Left renal cortex interstitium (tissue), 4 donors: ENCODE measurements at regions not wholly inside any gene's neighbourhood (a gene's known extent, or its start where the extent isn't known, plus 50 kb on each side); places are given as distances from the start of the nearest gene placed in this dataset.

Experiments
- DNase-seq, 4 donors: peaks; one replicate each; pipeline ENCODE4 v3.0.0-alpha.2; 2013; ENCODE audit warnings: low read depth in 4 of 4, low spot score in 2 of 4, missing footprints in 1 of 4

- no peak for DNase-seq
These were observed 1229.2 kb upstream of the CADM2 start for GRCh38 chr3:83729576-83729975.

GRCh38 chr3:83734656-83735055 is 1224.1 kb upstream of the CADM2 start:
- DNase-seq, result no peak

GRCh38 chr3:83738202-83738601 is 1220.6 kb upstream of the CADM2 start:
- DNase-seq, result no peak

- no peak for DNase-seq
These were observed 1218.3 kb upstream of the CADM2 start for GRCh38 chr3:83740504-83740903.

- no peak for DNase-seq
These were observed 1192.8 kb upstream of the CADM2 start for GRCh38 chr3:83765956-83766355.

- DNase-seq, result no peak
These were observed 1188.8 kb upstream of the CADM2 start for GRCh38 chr3:83769791-83770663.

- no peak for DNase-seq
These were observed 1188.0 kb upstream of the CADM2 start for GRCh38 chr3:83770664-83771402.

- no peak for DNase-seq
These were observed 1156.0 kb upstream of the CADM2 start for GRCh38 chr3:83802801-83803200.

GRCh38 chr3:83807511-83807910 is 1151.3 kb upstream of the CADM2 start:
- no peak for DNase-seq

- DNase-seq, result no peak
These were observed 1145.6 kb upstream of the CADM2 start for GRCh38 chr3:83813176-83813575.

GRCh38 chr3:83816653-83817052 is 1142.1 kb upstream of the CADM2 start:
- DNase-seq, result no peak

GRCh38 chr3:83821506-83821905 is 1137.3 kb upstream of the CADM2 start:
- no peak for DNase-seq

- no peak for DNase-seq
These were observed 1135.7 kb upstream of the CADM2 start for GRCh38 chr3:83823095-83823494.

GRCh38 chr3:83835040-83835439 is 1123.7 kb upstream of the CADM2 start:
- DNase-seq, result no peak

GRCh38 chr3:83842511-83842910 is 1116.3 kb upstream of the CADM2 start:
- no peak for DNase-seq

- DNase-seq, result no peak
These were observed 1115.1 kb upstream of the CADM2 start for GRCh38 chr3:83843716-83844115.

- DNase-seq, result no peak
These were observed 1109.6 kb upstream of the CADM2 start for GRCh38 chr3:83849106-83849730.

- no peak for DNase-seq
These were observed 1095.4 kb upstream of the CADM2 start for GRCh38 chr3:83863380-83863779.

- no peak for DNase-seq
These were observed 1089.8 kb upstream of the CADM2 start for GRCh38 chr3:83868909-83869567.

- DNase-seq, result no peak
These were observed 1085.2 kb upstream of the CADM2 start for GRCh38 chr3:83873550-83873949.

GRCh38 chr3:83877910-83878309 is 1080.9 kb upstream of the CADM2 start:
- DNase-seq, result no peak
